ENCODE measurements at regions not wholly inside any gene's neighbourhood (a gene's known extent, or its start where the extent isn't known, plus 50 kb on each side); places are given as distances from the start of the nearest gene placed in this dataset.

DNA sequence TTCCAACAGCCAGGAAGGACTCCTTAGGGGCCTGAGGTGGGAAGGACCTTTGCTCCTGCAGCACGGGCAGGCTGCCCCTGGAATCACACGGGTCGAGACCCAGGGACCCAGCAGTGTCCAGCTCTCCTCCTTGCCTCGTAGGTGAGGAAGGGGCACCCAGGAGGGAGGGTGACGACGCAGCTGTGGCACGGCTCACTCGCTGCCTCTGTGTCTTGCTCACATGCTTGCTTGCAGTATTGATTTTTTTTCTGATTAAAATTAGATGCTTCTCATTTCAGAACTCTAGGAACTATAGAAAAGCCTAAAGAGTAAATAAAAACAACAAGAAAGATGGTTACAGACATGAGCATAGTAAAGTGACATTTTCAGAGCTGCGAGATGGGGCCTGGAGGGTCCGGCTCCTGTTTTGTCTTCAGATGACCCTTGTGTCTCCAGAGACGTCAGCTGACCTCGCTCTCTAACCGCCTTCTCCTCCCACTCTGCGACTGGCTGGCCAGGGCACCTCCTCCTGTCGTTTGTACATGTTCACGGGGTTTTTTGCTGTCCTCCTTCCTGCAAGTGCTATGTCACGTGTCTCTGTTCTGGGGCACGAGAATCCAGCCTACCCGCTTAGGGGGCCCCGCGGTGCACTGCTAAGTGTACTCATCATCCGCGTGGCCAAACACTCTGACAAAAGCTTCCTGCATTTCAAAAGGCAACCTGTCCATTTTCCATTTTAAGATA lies 65.7 kb upstream of the ZNF236 start (continued):
- TF ChIP-seq, protein P1, sequence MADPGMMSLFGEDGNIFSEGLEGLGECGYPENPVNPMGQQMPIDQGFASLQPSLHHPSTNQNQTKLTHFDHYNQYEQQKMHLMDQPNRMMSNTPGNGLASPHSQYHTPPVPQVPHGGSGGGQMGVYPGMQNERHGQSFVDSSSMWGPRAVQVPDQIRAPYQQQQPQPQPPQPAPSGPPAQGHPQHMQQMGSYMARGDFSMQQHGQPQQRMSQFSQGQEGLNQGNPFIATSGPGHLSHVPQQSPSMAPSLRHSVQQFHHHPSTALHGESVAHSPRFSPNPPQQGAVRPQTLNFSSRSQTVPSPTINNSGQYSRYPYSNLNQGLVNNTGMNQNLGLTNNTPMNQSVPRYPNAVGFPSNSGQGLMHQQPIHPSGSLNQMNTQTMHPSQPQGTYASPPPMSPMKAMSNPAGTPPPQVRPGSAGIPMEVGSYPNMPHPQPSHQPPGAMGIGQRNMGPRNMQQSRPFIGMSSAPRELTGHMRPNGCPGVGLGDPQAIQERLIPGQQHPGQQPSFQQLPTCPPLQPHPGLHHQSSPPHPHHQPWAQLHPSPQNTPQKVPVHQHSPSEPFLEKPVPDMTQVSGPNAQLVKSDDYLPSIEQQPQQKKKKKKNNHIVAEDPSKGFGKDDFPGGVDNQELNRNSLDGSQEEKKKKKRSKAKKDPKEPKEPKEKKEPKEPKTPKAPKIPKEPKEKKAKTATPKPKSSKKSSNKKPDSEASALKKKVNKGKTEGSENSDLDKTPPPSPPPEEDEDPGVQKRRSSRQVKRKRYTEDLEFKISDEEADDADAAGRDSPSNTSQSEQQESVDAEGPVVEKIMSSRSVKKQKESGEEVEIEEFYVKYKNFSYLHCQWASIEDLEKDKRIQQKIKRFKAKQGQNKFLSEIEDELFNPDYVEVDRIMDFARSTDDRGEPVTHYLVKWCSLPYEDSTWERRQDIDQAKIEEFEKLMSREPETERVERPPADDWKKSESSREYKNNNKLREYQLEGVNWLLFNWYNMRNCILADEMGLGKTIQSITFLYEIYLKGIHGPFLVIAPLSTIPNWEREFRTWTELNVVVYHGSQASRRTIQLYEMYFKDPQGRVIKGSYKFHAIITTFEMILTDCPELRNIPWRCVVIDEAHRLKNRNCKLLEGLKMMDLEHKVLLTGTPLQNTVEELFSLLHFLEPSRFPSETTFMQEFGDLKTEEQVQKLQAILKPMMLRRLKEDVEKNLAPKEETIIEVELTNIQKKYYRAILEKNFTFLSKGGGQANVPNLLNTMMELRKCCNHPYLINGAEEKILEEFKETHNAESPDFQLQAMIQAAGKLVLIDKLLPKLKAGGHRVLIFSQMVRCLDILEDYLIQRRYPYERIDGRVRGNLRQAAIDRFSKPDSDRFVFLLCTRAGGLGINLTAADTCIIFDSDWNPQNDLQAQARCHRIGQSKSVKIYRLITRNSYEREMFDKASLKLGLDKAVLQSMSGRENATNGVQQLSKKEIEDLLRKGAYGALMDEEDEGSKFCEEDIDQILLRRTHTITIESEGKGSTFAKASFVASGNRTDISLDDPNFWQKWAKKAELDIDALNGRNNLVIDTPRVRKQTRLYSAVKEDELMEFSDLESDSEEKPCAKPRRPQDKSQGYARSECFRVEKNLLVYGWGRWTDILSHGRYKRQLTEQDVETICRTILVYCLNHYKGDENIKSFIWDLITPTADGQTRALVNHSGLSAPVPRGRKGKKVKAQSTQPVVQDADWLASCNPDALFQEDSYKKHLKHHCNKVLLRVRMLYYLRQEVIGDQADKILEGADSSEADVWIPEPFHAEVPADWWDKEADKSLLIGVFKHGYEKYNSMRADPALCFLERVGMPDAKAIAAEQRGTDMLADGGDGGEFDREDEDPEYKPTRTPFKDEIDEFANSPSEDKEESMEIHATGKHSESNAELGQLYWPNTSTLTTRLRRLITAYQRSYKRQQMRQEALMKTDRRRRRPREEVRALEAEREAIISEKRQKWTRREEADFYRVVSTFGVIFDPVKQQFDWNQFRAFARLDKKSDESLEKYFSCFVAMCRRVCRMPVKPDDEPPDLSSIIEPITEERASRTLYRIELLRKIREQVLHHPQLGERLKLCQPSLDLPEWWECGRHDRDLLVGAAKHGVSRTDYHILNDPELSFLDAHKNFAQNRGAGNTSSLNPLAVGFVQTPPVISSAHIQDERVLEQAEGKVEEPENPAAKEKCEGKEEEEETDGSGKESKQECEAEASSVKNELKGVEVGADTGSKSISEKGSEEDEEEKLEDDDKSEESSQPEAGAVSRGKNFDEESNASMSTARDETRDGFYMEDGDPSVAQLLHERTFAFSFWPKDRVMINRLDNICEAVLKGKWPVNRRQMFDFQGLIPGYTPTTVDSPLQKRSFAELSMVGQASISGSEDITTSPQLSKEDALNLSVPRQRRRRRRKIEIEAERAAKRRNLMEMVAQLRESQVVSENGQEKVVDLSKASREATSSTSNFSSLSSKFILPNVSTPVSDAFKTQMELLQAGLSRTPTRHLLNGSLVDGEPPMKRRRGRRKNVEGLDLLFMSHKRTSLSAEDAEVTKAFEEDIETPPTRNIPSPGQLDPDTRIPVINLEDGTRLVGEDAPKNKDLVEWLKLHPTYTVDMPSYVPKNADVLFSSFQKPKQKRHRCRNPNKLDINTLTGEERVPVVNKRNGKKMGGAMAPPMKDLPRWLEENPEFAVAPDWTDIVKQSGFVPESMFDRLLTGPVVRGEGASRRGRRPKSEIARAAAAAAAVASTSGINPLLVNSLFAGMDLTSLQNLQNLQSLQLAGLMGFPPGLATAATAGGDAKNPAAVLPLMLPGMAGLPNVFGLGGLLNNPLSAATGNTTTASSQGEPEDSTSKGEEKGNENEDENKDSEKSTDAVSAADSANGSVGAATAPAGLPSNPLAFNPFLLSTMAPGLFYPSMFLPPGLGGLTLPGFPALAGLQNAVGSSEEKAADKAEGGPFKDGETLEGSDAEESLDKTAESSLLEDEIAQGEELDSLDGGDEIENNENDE (IDR thresholded peaks at IDR 0.05; ENCODE audit: insufficient replicate concordance, low read length): no peak
- TF ChIP-seq CBX5 (IDR thresholded peaks at IDR 0.05; ENCODE audit: low read depth, low read length) (no peak), FOSL1 (IDR thresholded peaks at IDR 0.05; ENCODE audit: insufficient read depth, low read depth, low read length) (no peak), SUZ12 (IDR thresholded peaks at IDR 0.05; ENCODE audit: low read length) (no peak), KDM4A (IDR thresholded peaks at IDR 0.05; ENCODE audit: low read depth, low read length, severe bottlenecking) (no peak), HDAC6 (IDR thresholded peaks at IDR 0.05; ENCODE audit: low read depth, low read length) (no peak)
- TF ChIP-seq, protein P2, sequence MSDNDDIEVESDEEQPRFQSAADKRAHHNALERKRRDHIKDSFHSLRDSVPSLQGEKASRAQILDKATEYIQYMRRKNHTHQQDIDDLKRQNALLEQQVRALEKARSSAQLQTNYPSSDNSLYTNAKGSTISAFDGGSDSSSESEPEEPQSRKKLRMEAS (IDR thresholded peaks at IDR 0.05): no peak

All from H1 (cell line).